NCI-H226 (cell line): ENCODE measurements at regions not wholly inside any gene's neighbourhood (a gene's known extent, or its start where the extent isn't known, plus 50 kb on each side); places are given as distances from the start of the nearest gene placed in this dataset.
"Not testable (repeated sequence)": the region's sequence is repeated elsewhere in the genome, so short reads cannot be mapped to it uniquely, and the experiment has no call there.

Source experiments
- DNase-seq: peaks from one replicate; pipeline ENCODE4 v3.0.0-alpha.2; 2015

- DNase-seq, result no peak
These were observed 92.9 kb upstream of the TLL1 start for GRCh38 chr4:165779950-165780670.

GRCh38 chr4:165780735-165781134, 92.3 kb upstream of the TLL1 start:
- DNase-seq, result no peak

GRCh38 chr4:165782623-165783022, 90.4 kb upstream of the TLL1 start:
- no peak for DNase-seq

GRCh38 chr4:165783626-165784025, 89.4 kb upstream of the TLL1 start:
- no peak for DNase-seq

GRCh38 chr4:165784672-165785071, 88.4 kb upstream of the TLL1 start:
- no peak for DNase-seq

- DNase-seq, result no peak
These were observed 87.7 kb upstream of the TLL1 start for GRCh38 chr4:165785337-165785736.

GRCh38 chr4:165787516-165788274, 85.3 kb upstream of the TLL1 start:
- peak; percentile 56 for DNase-seq

GRCh38 chr4:165788686-165789463, 84.2 kb upstream of the TLL1 start:
- no peak for DNase-seq

- no peak for DNase-seq
These were observed 79.8 kb upstream of the TLL1 start for GRCh38 chr4:165793236-165793635.

GRCh38 chr4:165794834-165795233, 78.2 kb upstream of the TLL1 start:
- no peak for DNase-seq

GRCh38 chr4:165799384-165799815, 73.6 kb upstream of the TLL1 start:
- no peak for DNase-seq

GRCh38 chr4:165802452-165802851, 70.6 kb upstream of the TLL1 start:
- DNase-seq, result no peak

GRCh38 chr4:165803005-165803404, 70.0 kb upstream of the TLL1 start:
- DNase-seq, result no peak

GRCh38 chr4:165805406-165805805, 67.6 kb upstream of the TLL1 start:
- no peak for DNase-seq

GRCh38 chr4:165806613-165807012, 66.4 kb upstream of the TLL1 start:
- no peak for DNase-seq

GRCh38 chr4:165810726-165811125, 62.3 kb upstream of the TLL1 start:
- peak; percentile 5 for DNase-seq

GRCh38 chr4:165813606-165814005, 59.4 kb upstream of the TLL1 start:
- DNase-seq, result peak; percentile 17

GRCh38 chr4:165814256-165815020, 58.6 kb upstream of the TLL1 start:
- peak; percentile 60 for DNase-seq

- DNase-seq, result not testable (repeated sequence)
These were observed 53.9 kb upstream of the TLL1 start for GRCh38 chr4:165819126-165819525.
